Activated CD4-positive, alpha-beta memory T cell treated with anti-CD3 and anti-CD28 coated beads, Interleukin-2, amount 10 ng/mL, durations not matched to agents 7 days and 5 days (primary cell): ENCODE measurements at regions not wholly inside any gene's neighbourhood (a gene's known extent, or its start where the extent isn't known, plus 50 kb on each side); places are given as distances from the start of the nearest gene placed in this dataset.

Experiments
- CTCF ChIA-PET: fragments of 350-600 bp; sonication (Branson Sonifier 250); formaldehyde crosslinking; loops from one replicate; lab custom pipeline; 2021; ENCODE audit warnings: antibody characterized with exemption, inconsistent platforms; lab: Charles Lee
- POLR2A ChIA-PET: fragments of 350-600 bp; sonication (Branson Sonifier 250); formaldehyde crosslinking; loops from one replicate; lab custom pipeline; 2021; ENCODE audit warnings: antibody characterized with exemption; lab: Charles Lee
- DNase-seq: peaks from one replicate; pipeline ENCODE4 v3.0.0-alpha.2; 2020
- H3K27ac Mint-ChIP-seq: one replicate; pipeline ENCODE4 v1.8.0; 2021; ENCODE audit warnings: mild to moderate bottlenecking, mixed read lengths
- H3K27me3 Mint-ChIP-seq: one replicate; pipeline ENCODE4 v1.8.0; 2021; ENCODE audit warnings: mixed read lengths
- H3K36me3 Mint-ChIP-seq: one replicate; pipeline ENCODE4 v1.8.0; 2021; ENCODE audit warnings: low read depth, mixed read lengths
- H3K4me1 Mint-ChIP-seq: one replicate; pipeline ENCODE4 v1.8.0; 2021; ENCODE audit warnings: mixed read lengths
- H3K4me3 Mint-ChIP-seq: one replicate; pipeline ENCODE4 v1.8.0; 2021; ENCODE audit warnings: mild to moderate bottlenecking, mixed read lengths
- H3K9me3 Mint-ChIP-seq: one replicate; pipeline ENCODE4 v1.8.0; 2021; ENCODE audit warnings: mixed read lengths

DNA sequence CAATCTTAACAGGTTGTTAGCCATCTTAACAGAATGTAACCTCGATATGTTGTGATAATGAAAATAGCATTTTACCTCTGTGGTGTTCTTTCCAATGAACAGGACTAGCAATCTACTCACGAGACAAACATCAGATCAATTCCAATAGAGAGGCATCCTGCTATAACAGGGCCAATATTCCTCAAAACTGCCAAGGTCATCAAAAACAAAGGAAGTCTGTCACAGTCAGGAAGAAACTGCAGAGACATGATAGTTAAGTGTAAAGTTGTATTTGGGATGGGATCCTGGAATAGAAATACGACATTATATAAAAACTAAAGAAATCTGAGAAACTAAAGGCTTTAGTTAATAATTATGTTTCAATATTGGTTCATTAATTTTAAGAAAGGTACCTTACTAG is 588.9 kb upstream of the NETO1 start:
- no peaks in the 10 kb centered on the region for H3K27me3 Mint-ChIP-seq
- H3K27ac Mint-ChIP-seq: no peak overlapping the region
- no peak overlapping the region for H3K4me3 Mint-ChIP-seq
- H3K9me3 Mint-ChIP-seq: peaks cover 11% of the 10 kb centered on the region
- no peaks in the 10 kb centered on the region for H3K4me1 Mint-ChIP-seq
- DNase-seq: no peak
- CTCF ChIA-PET: no interaction called here
- no peaks in the 10 kb centered on the region for H3K36me3 Mint-ChIP-seq
- POLR2A ChIA-PET: no interaction called here

DNA sequence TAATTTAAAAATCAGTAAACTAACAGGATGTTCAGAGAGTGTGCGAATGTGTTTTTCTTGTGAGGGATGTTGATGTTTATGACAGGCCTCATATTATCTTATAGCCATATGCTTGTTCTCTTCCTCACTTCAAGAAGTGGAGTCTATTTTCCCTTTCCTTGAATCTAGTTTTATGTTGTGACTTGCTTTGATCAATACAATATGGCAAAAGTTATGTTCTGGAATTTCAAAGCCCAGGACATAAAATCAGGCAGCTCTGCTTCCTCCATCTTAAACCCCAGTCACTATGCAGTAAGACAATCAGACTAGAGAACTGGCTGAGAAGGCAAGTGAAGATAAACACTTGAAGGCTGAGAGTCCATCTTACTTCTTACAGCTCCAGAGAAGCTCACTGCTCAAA is 585.1 kb upstream of the NETO1 start:
- H3K27ac Mint-ChIP-seq: no peak overlapping the region
- ChIA-PET CTCF (no interaction called here), POLR2A (no interaction called here)
- no peak for DNase-seq
- H3K9me3 Mint-ChIP-seq: peaks cover 21% of the 10 kb centered on the region
- H3K4me3 Mint-ChIP-seq: no peak overlapping the region
- no peaks in the 10 kb centered on the region for H3K36me3 Mint-ChIP-seq
- no peaks in the 10 kb centered on the region for H3K27me3 Mint-ChIP-seq
- no peaks in the 10 kb centered on the region for H3K4me1 Mint-ChIP-seq

DNA sequence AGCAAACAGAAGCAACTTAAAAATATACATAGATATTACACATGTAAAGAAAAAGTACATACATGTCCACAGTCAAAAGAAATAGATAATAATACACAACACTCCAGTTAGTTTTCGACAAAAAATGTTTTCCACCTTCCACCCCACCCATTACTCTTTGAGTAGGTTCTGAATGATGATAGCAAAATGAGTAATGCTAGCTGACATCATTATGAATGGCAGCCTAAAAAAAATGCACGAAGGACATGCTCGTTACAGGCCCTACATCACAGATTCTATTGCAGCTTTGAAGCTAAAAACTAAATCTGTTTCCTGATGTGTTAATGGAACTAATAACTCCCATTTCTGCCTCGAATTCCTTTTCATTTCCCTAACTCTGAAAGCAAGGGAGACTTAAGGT is 578.7 kb upstream of the NETO1 start:
- H3K9me3 Mint-ChIP-seq: peaks cover 15% of the 10 kb centered on the region
- ChIA-PET POLR2A (no interaction called here), CTCF (no interaction called here)
- H3K4me1 Mint-ChIP-seq: no peaks in the 10 kb centered on the region
- no peak overlapping the region for H3K27ac Mint-ChIP-seq
- no peaks in the 10 kb centered on the region for H3K36me3 Mint-ChIP-seq
- H3K27me3 Mint-ChIP-seq: no peaks in the 10 kb centered on the region
- no peak overlapping the region for H3K4me3 Mint-ChIP-seq
- DNase-seq: no peak

DNA sequence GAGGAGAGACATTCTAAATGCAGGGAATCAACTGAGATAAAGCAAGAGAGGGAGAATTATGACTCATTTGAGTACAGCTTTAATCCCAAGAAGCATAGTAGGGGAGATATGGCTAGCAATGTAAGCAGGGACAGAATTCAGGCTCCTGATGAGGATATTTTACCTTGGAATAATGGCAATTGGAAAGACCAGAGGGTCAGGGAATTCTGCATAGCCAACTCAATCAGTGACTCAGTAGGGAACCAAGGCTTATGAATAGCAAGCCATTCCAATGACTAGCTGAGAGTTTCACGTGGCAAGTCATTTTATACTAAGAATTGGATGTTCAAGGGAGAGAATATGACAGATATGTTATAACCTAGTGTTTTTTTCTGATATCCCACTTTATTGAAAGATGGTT is 563.8 kb upstream of the NETO1 start:
- H3K4me3 Mint-ChIP-seq: no peak overlapping the region

DNA sequence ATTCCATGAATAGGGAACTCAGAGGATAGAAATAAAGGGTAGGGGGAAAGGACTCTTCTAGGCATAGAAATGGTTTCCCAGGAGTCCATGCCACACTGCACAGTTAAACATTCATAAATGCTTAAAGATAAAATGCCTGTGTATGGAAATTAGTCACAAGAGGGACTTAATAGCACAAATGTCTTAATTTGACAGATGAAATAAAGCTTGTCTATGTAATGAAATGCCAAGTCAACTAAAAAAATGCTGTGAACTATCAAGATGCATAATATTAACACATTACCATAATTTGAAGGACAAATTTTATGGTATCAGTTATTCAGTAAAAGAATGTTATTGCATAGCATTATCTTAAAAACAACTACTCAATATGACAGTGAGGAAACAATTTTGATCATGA is 553.2 kb upstream of the NETO1 start:
- no peak overlapping the region for H3K27ac Mint-ChIP-seq
- no peak for DNase-seq
- H3K9me3 Mint-ChIP-seq: peaks cover 17% of the 10 kb centered on the region
- no peaks in the 10 kb centered on the region for H3K27me3 Mint-ChIP-seq
- H3K4me3 Mint-ChIP-seq: no peak overlapping the region
- ChIA-PET CTCF (no interaction called here), POLR2A (no interaction called here)
- no peaks in the 10 kb centered on the region for H3K36me3 Mint-ChIP-seq
- no peaks in the 10 kb centered on the region for H3K4me1 Mint-ChIP-seq

More for the DNA sequence above, 563.8 kb upstream of the NETO1 start:
- ChIA-PET CTCF (no interaction called here), POLR2A (no interaction called here)
- peaks cover 5% of the 10 kb centered on the region for H3K9me3 Mint-ChIP-seq
- no peak for DNase-seq
- H3K27me3 Mint-ChIP-seq: no peaks in the 10 kb centered on the region
- no peaks in the 10 kb centered on the region for H3K4me1 Mint-ChIP-seq
- no peaks in the 10 kb centered on the region for H3K36me3 Mint-ChIP-seq
- no peak overlapping the region for H3K27ac Mint-ChIP-seq

DNA sequence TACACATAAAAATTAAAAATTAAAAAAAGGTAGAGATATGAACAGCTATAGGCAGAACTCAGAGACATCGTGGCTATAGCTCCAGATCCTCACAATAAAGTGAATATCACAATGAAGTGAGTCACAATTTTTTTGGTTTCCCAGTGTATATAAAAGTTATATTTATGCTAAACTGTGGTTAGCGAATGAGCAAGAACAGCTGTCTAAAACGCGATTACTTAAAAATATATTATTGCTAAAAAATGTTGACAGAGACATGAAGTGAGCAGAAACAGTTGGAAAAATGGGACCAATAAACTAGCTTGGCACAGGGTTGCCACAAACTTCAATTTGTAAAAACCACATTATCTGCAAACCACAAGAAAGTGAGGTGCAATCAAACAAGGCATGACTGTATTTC is 551.7 kb upstream of the NETO1 start:
- ChIA-PET CTCF (no interaction called here), POLR2A (no interaction called here)
- Mint-ChIP-seq H3K4me1 (no peaks in the 10 kb centered on the region), H3K36me3 (no peaks in the 10 kb centered on the region), H3K9me3 (peaks cover 12% of the 10 kb centered on the region), H3K27ac (no peak overlapping the region), H3K27me3 (no peaks in the 10 kb centered on the region), H3K4me3 (no peak overlapping the region)
- DNase-seq: no peak

DNA sequence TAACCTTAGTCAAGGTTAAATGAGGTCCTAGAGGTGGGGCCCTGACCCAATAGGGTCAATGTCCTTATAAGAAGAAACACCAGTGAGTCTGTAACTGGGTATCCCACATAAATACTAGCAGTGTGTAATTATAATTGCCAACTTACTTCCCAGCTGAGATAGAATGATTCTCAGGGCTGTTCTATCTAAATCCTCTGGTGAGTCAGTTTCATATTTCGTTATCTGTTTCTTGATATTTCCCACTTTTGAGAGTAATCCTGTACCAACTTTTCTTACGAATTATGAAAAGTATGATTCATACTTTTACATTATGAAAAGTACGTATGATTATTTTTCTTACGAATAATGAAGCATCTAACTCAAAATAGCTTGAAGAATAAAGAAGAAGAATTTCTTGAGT is 546.8 kb upstream of the NETO1 start:
- Mint-ChIP-seq H3K36me3 (no peaks in the 10 kb centered on the region), H3K4me3 (no peak overlapping the region), H3K9me3 (peaks cover 21% of the 10 kb centered on the region), H3K4me1 (no peaks in the 10 kb centered on the region), H3K27me3 (no peaks in the 10 kb centered on the region), H3K27ac (no peak overlapping the region)
- no peak for DNase-seq
- CTCF ChIA-PET: no interaction called here
- POLR2A ChIA-PET: no interaction called here

DNA sequence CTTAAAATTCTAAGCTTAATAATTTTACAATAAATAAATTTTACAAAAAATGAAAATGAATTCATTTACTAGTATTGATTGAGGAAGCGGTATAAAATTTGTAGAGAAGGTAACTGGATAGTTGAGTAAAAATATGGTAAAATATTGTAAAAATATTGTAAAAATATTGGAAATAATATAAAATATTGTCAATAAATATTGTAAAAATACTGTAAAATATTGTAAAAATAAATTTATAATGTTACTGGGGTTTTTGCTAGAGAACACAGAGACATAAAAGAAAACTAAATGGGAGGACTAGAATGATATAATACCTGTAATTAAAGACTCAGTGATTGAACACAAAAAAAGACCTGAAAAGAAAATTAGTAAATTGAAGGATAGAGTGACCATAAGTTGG is 546.3 kb upstream of the NETO1 start:
- no peak for DNase-seq
- Mint-ChIP-seq H3K4me1 (no peaks in the 10 kb centered on the region), H3K9me3 (peaks cover 21% of the 10 kb centered on the region), H3K4me3 (no peak overlapping the region), H3K27me3 (no peaks in the 10 kb centered on the region), H3K36me3 (no peaks in the 10 kb centered on the region), H3K27ac (no peak overlapping the region)
- POLR2A ChIA-PET: no interaction called here
- CTCF ChIA-PET: no interaction called here

DNA sequence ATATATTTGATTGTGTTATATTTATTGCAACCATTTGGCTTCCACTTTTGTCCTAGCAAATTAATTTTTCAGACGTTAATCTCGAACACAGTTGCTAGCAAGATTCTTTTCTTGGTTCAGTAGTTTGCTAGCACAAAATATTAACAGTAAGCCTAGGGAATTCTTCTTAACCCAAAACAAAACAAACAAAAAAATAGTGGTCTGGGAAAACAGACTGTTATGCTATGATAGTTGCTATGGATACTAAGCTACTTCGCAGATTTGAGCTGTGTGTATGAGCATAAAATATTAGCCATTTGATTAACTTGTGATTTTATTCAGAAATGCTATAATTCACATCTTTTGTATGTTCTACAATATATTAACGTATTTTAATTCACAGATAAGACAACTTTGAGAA is 541.5 kb upstream of the NETO1 start:
- CTCF ChIA-PET: no interaction called here

DNA sequence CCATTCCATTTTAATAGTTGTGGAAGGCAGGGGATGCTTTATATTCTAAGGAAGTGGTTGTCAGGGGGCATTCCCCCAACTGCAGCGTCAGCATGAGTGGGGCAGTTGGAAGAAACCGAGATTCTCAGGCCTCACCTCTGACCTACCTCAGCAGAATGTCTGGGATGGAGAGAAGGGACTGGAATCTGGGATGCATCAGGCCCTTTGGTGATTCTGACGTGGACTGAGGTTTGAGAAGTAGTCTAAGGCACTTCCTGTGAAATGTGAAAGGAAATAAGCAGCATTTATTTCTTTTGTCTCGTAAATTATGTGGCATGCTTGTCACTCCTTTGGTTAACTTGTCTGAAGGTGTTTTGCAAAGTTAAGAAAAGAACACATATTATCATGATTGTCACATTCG is 540.7 kb upstream of the NETO1 start:
- Mint-ChIP-seq H3K4me1 (no peaks in the 10 kb centered on the region), H3K9me3 (peaks cover 21% of the 10 kb centered on the region), H3K27me3 (no peaks in the 10 kb centered on the region), H3K36me3 (no peaks in the 10 kb centered on the region), H3K27ac (no peak overlapping the region), H3K4me3 (no peak overlapping the region)
- ChIA-PET POLR2A (no interaction called here), CTCF (no interaction called here)
- DNase-seq: no peak

More for the DNA sequence above, 541.5 kb upstream of the NETO1 start:
- no peaks in the 10 kb centered on the region for H3K27me3 Mint-ChIP-seq
- no peak overlapping the region for H3K27ac Mint-ChIP-seq
- no peak overlapping the region for H3K4me3 Mint-ChIP-seq
- DNase-seq: no peak
- no peaks in the 10 kb centered on the region for H3K36me3 Mint-ChIP-seq
- POLR2A ChIA-PET: no interaction called here
- H3K9me3 Mint-ChIP-seq: peaks cover 19% of the 10 kb centered on the region
- no peaks in the 10 kb centered on the region for H3K4me1 Mint-ChIP-seq

DNA sequence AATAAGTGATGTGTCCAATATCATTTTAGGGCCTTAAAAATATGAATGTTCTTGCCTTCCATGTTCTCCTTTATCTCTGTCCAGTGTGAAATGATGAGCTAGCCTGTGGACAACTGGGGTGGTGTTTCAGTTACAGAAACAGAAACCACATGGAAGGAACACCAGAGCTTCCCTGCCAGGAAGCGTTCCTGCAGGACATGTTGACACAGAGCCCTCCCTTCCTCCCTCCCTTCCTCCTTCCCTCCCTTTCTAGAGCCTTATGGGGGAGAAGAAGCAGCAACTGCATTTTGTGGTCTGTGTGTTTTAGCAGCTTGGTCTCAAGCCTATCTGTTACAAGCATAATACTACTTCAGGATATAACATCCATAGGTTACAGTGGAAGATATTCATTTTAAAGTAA is 539.7 kb upstream of the NETO1 start:
- Mint-ChIP-seq H3K27me3 (no peaks in the 10 kb centered on the region), H3K4me1 (no peaks in the 10 kb centered on the region), H3K27ac (no peak overlapping the region), H3K36me3 (no peaks in the 10 kb centered on the region), H3K9me3 (peaks cover 22% of the 10 kb centered on the region), H3K4me3 (no peak overlapping the region)
- POLR2A ChIA-PET: no interaction called here
- CTCF ChIA-PET: no interaction called here
- no peak for DNase-seq

DNA sequence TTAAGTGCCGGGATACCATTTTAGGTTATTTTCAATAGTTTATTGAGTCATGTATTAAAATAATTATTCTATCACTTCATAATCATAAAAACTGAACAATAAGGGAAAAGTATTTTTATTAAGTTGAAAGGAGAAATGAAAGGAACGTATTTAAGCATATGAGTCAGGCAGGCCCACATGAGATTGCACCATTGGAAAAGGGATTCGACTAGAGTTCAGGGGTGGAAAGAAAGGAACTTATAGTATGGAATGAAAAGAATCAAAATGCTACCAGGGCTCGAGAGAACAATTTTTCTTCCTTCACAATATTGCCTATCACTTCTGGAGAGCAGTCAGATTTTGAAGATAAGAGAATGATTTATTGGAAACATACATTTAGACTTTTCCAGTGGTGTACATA is 516.5 kb upstream of the NETO1 start:
- CTCF ChIA-PET: no interaction called here
- Mint-ChIP-seq H3K4me3 (no peak overlapping the region), H3K27me3 (no peaks in the 10 kb centered on the region), H3K4me1 (no peaks in the 10 kb centered on the region), H3K36me3 (no peaks in the 10 kb centered on the region), H3K9me3 (peaks cover 8% of the 10 kb centered on the region), H3K27ac (no peak overlapping the region)
- POLR2A ChIA-PET: no interaction called here
- DNase-seq: no peak

DNA sequence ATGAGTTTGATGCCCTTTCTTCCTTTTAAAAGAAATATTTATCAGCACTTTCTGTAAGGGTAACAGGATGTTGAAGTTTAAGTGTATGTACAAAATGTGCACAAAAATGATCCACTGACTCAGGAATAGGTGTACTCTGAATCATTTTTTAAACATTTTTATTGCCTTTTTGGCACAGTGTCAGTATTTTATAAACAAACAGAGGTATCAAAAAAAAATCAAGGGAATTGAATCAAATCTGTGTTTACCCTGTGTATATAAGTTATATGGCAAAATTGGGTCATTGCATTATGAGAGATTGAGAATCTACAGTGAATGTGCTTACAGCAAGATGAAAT is 513.9 kb upstream of the NETO1 start:
- Mint-ChIP-seq H3K9me3 (peaks cover 3% of the 10 kb centered on the region), H3K27me3 (no peaks in the 10 kb centered on the region), H3K4me3 (no peak overlapping the region), H3K27ac (no peak overlapping the region), H3K4me1 (no peaks in the 10 kb centered on the region), H3K36me3 (no peaks in the 10 kb centered on the region)
- no peak for DNase-seq
- ChIA-PET CTCF (no interaction called here), POLR2A (no interaction called here)

DNA sequence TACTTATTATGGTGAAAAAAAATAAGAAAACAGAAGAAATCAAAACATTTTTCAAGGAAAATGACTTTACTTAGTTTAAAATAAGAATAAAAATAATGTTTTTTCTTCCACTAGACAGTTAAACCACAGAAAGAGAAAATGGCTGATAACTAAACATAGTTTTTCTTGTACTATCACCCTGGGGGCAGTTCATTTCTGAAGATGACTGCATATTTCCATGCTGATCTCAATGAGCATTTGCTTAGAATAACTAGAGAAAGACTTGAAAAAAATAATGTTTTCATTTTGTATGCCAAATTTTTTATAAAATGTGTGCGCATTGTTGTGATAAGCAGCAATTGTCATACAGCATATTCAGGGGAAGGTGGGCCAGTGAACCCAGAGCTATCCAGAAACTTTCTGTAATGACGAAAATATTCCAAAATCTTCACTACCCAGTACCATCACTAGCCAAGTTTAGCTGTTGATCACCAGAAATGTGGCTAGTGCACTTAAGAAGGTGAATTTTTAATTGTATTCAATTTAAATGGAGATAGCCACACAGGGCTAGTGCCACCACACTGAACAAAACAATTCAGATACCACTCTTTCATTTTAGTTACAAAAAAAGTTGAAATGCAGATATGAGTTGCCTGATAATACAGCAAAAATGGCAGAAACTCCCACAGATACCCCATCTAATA is 513.4 kb upstream of the NETO1 start:
- ChIA-PET CTCF (no interaction called here), POLR2A (no interaction called here)
- Mint-ChIP-seq H3K27me3 (no peaks in the 10 kb centered on the region), H3K36me3 (no peaks in the 10 kb centered on the region), H3K4me1 (no peaks in the 10 kb centered on the region), H3K9me3 (peaks cover 3% of the 10 kb centered on the region), H3K4me3 (no peak overlapping the region), H3K27ac (no peak overlapping the region)
- DNase-seq: no peak
